WI38 (cell line): ENCODE measurements at regions not wholly inside any gene's neighbourhood (a gene's known extent, or its start where the extent isn't known, plus 50 kb on each side); places are given as distances from the start of the nearest gene placed in this dataset.
"Not testable (repeated sequence)": the region's sequence is repeated elsewhere in the genome, so short reads cannot be mapped to it uniquely, and the experiment has no call there.

Experiments used
- H3K4me3 ChIP-seq: 2 replicates; pipeline ENCODE4 v1.5.1; 2011; ENCODE audit warnings: low read depth, mild to moderate bottlenecking, control low read depth, low read length
- CTCF ChIP-seq: IDR thresholded peaks from 2 replicates; pipeline ENCODE4 v1.5.1; 2012; ENCODE audit warnings: low read depth, mild to moderate bottlenecking, control low read depth, low read length

GRCh38 chr11:98062714-98063113, 958.0 kb upstream of the CNTN5 start:
- no peak for TF ChIP-seq CTCF
- H3K4me3 ChIP-seq = no peak overlapping the region

- TF ChIP-seq CTCF = no peak
- no peak overlapping the region for H3K4me3 ChIP-seq
These were observed 952.5 kb upstream of the CNTN5 start for GRCh38 chr11:98068251-98068650.

GRCh38 chr11:98069147-98069546, 951.6 kb upstream of the CNTN5 start:
- not testable (repeated sequence) for H3K4me3 ChIP-seq

GRCh38 chr11:98069861-98070260, 950.9 kb upstream of the CNTN5 start:
- TF ChIP-seq CTCF = no peak
- no peak overlapping the region for H3K4me3 ChIP-seq

- no peak for TF ChIP-seq CTCF
- no peak overlapping the region for H3K4me3 ChIP-seq
These were observed 929.8 kb upstream of the CNTN5 start for GRCh38 chr11:98090861-98091505.

GRCh38 chr11:98099371-98099770, 921.4 kb upstream of the CNTN5 start:
- TF ChIP-seq CTCF = no peak
- H3K4me3 ChIP-seq = no peak overlapping the region

GRCh38 chr11:98100689-98101088, 920.1 kb upstream of the CNTN5 start:
- H3K4me3 ChIP-seq = no peak overlapping the region
- no peak for TF ChIP-seq CTCF

GRCh38 chr11:98101329-98101728, 919.4 kb upstream of the CNTN5 start:
- no peak overlapping the region for H3K4me3 ChIP-seq
- no peak for TF ChIP-seq CTCF
